Medulla oblongata (tissue), 1 donor: ENCODE measurements at regions not wholly inside any gene's neighbourhood (a gene's known extent, or its start where the extent isn't known, plus 50 kb on each side); places are given as distances from the start of the nearest gene placed in this dataset.
"Not testable (repeated sequence)": the region's sequence is repeated elsewhere in the genome, so short reads cannot be mapped to it uniquely, and the experiment has no call there.

Source experiments
- DNase-seq: peaks from one replicate; pipeline ENCODE4 v3.0.0-alpha.2; 2015; ENCODE audit errors: extremely low spot score

GRCh38 chr15:34528055-34528754 lies 55.2 kb downstream of the GOLGA8B start:
- not testable (repeated sequence) for DNase-seq

GRCh38 chr15:34527641-34528040 lies 55.8 kb downstream of the GOLGA8B start:
- DNase-seq = not testable (repeated sequence)

GRCh38 chr15:34523849-34524248 lies 59.6 kb downstream of the GOLGA8B start:
- not testable (repeated sequence) for DNase-seq

- DNase-seq = not testable (repeated sequence)
Measured at GRCh38 chr15:34522601-34523000, 60.9 kb downstream of the GOLGA8B start.

GRCh38 chr15:34521802-34522485 lies 61.5 kb downstream of the GOLGA8B start:
- not testable (repeated sequence) for DNase-seq

- no peak for DNase-seq
Measured at GRCh38 chr15:34520566-34520965, 62.9 kb downstream of the GOLGA8B start.

GRCh38 chr15:34520010-34520409 lies 63.4 kb downstream of the GOLGA8B start:
- not testable (repeated sequence) for DNase-seq

- DNase-seq = peak; percentile 49
Measured at GRCh38 chr15:34514251-34514670, 69.2 kb downstream of the GOLGA8B start.

GRCh38 chr15:34512628-34513027 lies 70.8 kb downstream of the GOLGA8B start:
- DNase-seq = no peak

GRCh38 chr15:34501131-34501530 lies 63.5 kb upstream of the GOLGA8A start:
- DNase-seq = no peak

GRCh38 chr15:34496207-34496995 lies 58.8 kb upstream of the GOLGA8A start:
- no peak for DNase-seq

GRCh38 chr15:34495707-34496106 lies 58.1 kb upstream of the GOLGA8A start:
- DNase-seq = not testable (repeated sequence)

GRCh38 chr15:34494084-34494399 lies 56.4 kb upstream of the GOLGA8A start:
- no peak for DNase-seq

- DNase-seq = no peak
Measured at GRCh38 chr15:34493001-34493400, 55.4 kb upstream of the GOLGA8A start.

- DNase-seq = not testable (repeated sequence)
Measured at GRCh38 chr15:34491488-34491887, 53.9 kb upstream of the GOLGA8A start.

GRCh38 chr15:34490417-34491193 lies 53.0 kb upstream of the GOLGA8A start:
- DNase-seq = no peak

- DNase-seq = not testable (repeated sequence)
Measured at GRCh38 chr15:34488973-34489959, 51.7 kb upstream of the GOLGA8A start.
